GM21515 (cell line): ENCODE measurements at regions not wholly inside any gene's neighbourhood (a gene's known extent, or its start where the extent isn't known, plus 50 kb on each side); places are given as distances from the start of the nearest gene placed in this dataset.

ENCODE experiments used
- ATAC-seq: cut with Tn5 transposase; IDR thresholded peaks from one replicate; pipeline ENCODE4 v1.9.1; 2021; ENCODE audit not compliant: unreplicated experiment

DNA sequence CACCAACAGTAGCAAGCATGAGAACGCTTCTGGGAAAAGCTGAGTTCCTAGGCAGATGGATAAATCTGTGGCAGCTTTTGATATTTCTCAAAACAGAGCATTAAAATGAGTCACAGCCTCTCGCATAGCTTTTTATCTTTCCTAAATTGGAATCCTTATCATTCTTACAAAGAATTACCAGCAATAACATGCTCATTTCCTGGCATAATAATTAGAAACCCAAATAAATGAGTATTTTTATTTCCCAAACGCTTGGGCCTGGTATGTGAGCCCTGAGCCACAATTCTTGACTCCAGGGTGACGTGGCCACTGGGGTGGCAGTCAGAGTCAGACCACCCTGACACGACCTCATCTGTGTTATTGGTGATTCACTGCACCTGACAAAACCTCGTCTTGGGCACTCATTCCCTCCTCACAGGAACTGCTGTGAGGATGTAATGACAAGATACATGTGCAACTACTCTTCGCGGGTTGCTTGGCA, 210.7 kb downstream of the ARL4C start:
- ATAC-seq: no peak

GRCh38 chr2:234285541-234285940, 211.3 kb downstream of the ARL4C start:
- ATAC-seq: no peak

- no peak for ATAC-seq
These were observed 217.2 kb downstream of the ARL4C start for GRCh38 chr2:234279637-234280036.

DNA sequence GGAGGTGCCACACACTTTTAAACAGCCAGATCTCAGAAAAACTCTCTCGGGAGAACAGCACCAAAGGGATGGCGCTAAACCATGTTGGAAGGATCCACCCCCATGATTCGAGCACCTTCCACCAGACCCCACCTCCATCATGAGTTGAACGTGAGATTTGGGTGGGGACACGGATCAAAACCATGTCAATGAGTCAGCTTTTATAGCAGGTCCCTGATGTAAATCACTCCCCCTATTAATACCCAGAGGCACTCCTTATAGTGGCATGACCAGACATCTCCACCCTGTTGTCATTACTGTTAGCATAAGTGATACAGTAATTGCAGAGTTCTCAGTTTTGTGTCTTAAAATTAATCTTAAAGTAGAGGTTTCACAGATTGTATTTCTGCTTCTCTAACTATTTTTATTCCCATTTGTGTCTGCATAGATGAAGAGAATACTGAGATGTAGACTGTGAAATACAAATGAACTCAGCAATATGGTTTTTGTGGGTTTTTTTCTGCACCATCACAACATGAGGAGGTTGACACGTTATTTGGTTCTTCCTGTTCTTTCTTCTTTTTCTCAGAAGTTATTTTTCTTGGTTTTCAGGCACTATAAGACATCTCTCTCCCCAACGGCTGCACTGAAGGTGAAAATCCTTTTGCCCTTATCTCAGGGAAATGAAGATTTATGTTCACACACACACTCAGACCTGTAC, 218.2 kb downstream of the ARL4C start:
- no peak for ATAC-seq

DNA sequence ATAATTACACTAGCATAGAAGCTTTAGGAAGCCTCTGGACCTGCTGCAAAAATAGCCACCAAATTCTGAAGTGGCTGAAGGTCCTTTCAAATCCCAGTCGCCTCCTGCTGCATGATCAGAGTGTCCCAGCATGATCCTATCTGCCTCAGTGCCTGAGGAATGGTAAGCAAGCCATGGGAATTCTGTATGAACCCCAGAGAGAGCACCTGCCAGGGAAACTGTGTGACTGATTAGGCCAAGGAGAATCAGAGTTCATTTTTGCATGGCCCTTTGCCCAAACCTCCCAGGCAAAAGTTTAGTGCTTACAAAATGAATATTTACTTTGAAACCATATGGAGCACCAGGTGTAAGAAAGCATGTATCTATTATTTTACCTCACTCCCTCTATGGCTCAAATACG, 221.4 kb downstream of the ARL4C start:
- ATAC-seq: no peak

DNA sequence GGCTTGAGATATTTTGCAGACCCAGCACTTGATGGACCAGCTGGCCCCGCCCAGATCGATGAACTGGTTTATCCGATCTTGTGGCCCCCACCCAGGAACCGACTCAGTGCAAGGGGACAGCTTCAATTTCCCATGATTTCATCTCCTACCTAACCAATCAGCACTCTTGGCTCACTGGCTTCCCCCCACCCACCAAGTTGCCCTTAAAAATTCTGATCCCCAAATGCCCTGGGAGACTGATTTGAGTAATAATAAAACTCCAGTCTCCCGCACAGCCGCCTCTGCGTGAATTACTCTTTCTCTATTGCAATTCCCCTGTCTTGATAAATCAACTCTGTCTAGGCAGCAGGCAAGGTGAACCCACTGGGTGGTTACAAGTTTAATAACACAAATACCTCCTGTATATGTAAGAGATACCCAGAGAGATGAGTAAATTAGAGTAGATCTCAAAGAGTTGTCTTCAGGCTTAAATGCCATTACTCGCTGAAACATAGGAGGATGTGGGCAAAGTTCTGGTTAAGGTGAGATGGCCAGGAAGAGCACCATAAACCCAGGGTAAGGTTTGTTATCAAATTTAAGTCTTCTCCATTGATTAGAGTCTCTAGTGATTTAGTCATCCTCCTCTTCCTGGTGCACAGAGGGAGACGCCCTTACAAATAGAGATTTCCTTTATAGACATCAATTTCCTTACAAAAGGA, 222.8 kb downstream of the ARL4C start:
- no peak for ATAC-seq

GRCh38 chr2:234272069-234272850, 221.8 kb downstream of the SPP2 start:
- ATAC-seq: no peak

DNA sequence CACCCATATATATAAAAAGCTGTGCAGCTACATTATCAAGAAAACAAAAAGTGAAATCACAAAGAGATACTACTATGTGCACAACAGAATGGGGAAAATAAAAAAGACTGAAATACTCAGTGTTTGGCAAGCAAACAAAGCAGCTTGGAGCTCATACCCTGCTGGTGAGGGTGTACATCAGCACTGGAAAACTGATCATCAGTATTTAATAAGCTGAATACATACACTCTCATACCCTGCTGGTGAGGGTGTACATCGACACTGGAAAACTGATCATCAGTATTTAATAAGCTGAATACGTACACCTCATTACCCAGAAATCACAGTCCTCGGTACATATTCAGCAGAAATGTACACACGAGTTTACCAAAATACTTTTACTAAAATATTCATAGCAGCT, 220.8 kb downstream of the SPP2 start:
- ATAC-seq: no peak

DNA sequence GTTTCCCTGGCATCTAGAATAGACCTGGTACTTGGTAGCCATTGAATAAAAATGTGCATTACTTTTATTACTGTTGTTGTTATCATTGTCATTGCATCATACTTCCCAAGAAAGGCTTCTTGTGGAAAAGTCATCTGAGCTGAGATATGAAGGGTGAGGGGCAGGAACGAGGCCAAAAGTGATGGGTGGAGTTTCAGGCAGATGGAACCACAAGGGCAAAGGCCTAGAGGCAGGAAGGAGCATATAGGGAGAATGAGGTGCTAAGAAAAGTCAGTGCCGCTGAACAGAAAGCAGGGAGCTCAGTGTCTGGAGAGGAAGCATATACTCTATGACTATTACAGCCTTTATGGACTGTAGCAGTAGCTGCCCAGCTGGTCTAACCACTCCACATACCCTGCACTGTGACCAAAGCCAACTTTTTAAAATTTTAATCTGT, 219.3 kb downstream of the SPP2 start:
- ATAC-seq: no peak

DNA sequence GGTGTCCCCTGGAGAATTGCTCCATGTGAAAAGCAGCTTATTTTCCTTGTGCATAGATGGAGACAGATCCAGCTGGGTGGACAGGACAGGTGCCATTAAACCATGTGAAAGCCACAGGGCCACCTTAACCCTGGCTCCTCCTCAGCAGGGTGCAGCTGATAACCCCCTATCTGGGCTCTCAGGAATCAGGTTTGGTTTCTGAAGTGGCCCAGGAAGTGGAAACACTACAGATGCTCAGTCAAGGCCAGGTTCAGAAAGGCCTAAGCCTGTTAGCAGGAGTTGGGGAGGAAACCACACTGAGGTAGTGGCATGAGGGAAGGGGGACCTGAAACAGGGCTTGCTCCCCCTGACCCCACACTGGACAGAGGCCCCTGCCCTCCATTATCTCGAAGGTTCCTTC, 217.0 kb downstream of the SPP2 start:
- ATAC-seq: no peak

- no peak for ATAC-seq
These were observed 216.4 kb downstream of the SPP2 start for GRCh38 chr2:234266952-234267351.

DNA sequence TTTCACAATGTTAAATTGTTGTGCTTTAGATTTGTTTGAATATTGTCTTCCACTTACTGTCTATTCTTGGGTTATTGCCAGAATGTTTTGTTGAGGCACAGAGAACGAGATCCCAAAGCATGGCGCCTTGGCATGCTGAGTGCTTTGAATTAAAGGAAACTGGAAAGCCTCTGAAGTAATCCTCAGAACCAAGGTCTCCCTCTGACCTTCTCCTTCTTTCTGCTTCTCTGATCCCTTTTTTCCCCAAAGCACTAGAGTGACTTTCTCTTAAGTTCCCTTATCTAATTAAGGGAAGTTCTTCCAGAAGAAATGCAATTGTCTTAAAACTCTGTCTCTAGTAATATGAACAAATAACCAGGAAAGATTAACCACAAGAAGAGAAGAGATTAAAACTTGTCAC, 214.7 kb downstream of the SPP2 start:
- ATAC-seq: no peak

DNA sequence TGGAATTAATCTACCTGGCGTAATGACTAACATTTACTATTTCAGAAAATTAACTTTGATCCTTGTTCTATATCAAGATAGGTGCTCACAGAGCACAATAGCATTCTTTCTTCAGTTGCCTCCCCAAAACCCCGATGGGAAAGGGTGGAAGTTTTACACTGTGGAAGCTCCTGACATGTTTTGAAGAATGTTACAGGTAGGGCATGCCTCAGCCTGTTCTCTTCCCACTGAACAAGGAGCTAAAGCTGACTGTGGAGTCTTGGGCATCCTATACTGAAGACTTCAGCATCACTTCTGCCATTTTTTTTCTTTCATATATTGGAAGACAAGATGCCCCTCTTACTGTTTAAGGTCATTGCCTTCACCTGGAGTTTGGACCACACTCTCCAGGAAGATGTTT, 211.2 kb downstream of the SPP2 start:
- ATAC-seq: no peak

DNA sequence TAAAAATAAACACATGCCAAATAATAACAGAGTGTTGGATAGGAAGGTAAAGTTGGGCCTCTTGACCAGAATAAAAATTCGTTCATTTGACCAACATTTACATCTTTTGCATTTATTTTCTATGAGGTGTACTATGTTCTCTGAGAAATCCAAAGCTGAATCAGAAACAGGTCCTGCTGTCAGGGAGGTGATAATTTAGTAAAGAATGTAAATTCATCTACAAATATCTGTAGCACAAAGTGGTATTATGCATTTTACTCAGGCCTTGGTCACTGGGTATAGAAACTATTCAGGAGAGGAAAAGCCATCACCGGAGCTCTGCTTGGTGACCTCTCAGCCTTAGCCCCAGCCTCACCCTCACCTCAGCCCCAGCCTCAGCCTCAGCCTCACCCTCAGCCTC, 208.9 kb downstream of the SPP2 start:
- no peak for ATAC-seq

GRCh38 chr2:234258562-234259141, 208.2 kb downstream of the SPP2 start:
- ATAC-seq: no peak

GRCh38 chr2:234257859-234258561, 207.5 kb downstream of the SPP2 start:
- ATAC-seq: no peak

GRCh38 chr2:234256516-234256915, 206.0 kb downstream of the SPP2 start:
- ATAC-seq: no peak

DNA sequence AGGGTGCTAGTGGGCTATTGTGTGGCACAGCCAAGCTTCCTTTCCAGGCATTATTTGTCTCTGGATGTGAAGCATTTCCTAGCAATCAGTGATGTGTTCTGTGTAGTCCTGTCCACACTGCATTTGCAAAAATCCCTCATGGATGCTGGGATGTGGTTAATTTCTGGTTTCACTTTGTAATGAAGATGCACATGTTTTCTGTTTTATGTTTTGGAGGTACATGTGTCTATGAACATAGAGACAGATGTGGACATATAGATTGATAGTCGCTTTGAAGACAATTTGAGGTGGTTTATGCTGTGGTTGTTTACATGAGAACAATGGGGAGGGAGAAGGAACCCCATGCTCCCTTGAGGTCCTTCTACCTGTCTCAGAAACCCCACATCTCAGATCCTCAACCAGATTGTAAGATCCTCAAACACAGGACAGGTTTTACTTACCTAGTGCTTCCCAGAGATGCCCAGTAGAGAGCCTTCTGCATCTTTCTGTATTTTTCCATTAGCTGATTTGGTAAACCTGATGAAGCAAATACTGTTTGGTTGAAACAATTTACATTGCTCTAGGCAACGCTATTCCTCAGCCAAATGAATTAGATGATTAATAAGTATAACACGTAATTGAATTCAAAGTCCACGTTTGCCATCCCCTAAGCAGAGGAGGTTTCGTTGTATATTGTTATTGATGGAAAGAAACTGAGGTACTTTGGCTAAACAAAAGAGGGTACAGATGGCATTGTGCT, 204.4 kb downstream of the SPP2 start:
- ATAC-seq: no peak

- no peak for ATAC-seq
These were observed 202.3 kb downstream of the SPP2 start for GRCh38 chr2:234252772-234253171.
